ENCODE measurements at regions not wholly inside any gene's neighbourhood (a gene's known extent, or its start where the extent isn't known, plus 50 kb on each side); places are given as distances from the start of the nearest gene placed in this dataset.

DNA sequence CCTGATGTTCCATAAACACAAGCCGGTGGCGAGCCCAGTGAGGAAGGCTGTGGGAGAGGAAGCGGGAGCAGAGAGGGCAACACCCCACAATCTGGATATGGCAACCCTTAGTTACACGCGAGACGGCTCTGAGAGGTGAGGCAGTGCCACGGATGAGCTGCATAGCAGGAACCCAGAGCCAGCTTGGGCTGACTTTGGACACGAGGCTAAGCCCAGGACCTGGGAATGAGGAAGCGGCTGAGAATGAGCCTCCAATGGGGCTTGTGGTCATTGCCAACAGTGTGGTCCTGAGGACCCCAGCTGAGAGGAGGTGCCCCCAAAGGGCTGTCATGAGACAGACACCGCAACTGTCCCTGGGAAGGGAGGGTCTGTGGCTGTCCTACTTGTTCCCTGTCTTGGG, 160.0 kb upstream of the SMIM23 start:
- H2AFZ ChIP-seq (ENCODE audit: low read depth, low read length, severe bottlenecking) = no peak overlapping the region
- H3K36me3 ChIP-seq (ENCODE audit: low read length) = no peaks in the 10 kb centered on the region
- no peaks in the 10 kb centered on the region for H3K9me2 ChIP-seq (replicated peaks; ENCODE audit: insufficient read depth, low read length)
- no peak overlapping the region for H3K27ac ChIP-seq (ENCODE audit: low read depth, low read length)
- H3K79me2 ChIP-seq (ENCODE audit: insufficient read depth, low read length) = no peaks in the 10 kb centered on the region
- H3K9ac ChIP-seq (ENCODE audit: low read length) = no peak overlapping the region
- H3K4me3 ChIP-seq (ENCODE audit: insufficient read depth, low read length, poor library complexity, severe bottlenecking) = no peak overlapping the region
- no peak for TF ChIP-seq EZH2phosphoT487 (conservative IDR thresholded peaks at IDR 0.05; ENCODE audit: low read length)
- no peak for TF ChIP-seq CTCF (IDR thresholded peaks at IDR 0.05; ENCODE audit: insufficient read depth, low read length, poor library complexity, severe bottlenecking)
- no peaks in the 10 kb centered on the region for H3F3A ChIP-seq (ENCODE audit: insufficient read depth)
- no peaks in the 10 kb centered on the region for H3K27me3 ChIP-seq (ENCODE audit: low read length)
- no peaks in the 10 kb centered on the region for H4K20me1 ChIP-seq (ENCODE audit: low read depth, low read length)
- H3K9me3 ChIP-seq (ENCODE audit: insufficient read depth, low read length) = no peaks in the 10 kb centered on the region
- H3K4me2 ChIP-seq (ENCODE audit: low read depth, low read length, poor library complexity, severe bottlenecking) = no peak overlapping the region

- no peaks in the 10 kb centered on the region for H3K27me3 ChIP-seq (ENCODE audit: low read length)
- H3F3A ChIP-seq (ENCODE audit: insufficient read depth) = no peaks in the 10 kb centered on the region
- H4K20me1 ChIP-seq (ENCODE audit: low read depth, low read length) = no peaks in the 10 kb centered on the region
- no peak overlapping the region for H3K9ac ChIP-seq (ENCODE audit: low read length)
- TF ChIP-seq EZH2phosphoT487 (conservative IDR thresholded peaks at IDR 0.05; ENCODE audit: low read length) = no peak
- TF ChIP-seq CTCF (IDR thresholded peaks at IDR 0.05; ENCODE audit: insufficient read depth, low read length, poor library complexity, severe bottlenecking) = no peak
- no peaks in the 10 kb centered on the region for H3K9me3 ChIP-seq (ENCODE audit: insufficient read depth, low read length)
- H3K4me2 ChIP-seq (ENCODE audit: low read depth, low read length, poor library complexity, severe bottlenecking) = no peak overlapping the region
- H3K36me3 ChIP-seq (ENCODE audit: low read length) = no peaks in the 10 kb centered on the region
- H3K4me3 ChIP-seq (ENCODE audit: insufficient read depth, low read length, poor library complexity, severe bottlenecking) = no peak overlapping the region
- no peaks in the 10 kb centered on the region for H3K79me2 ChIP-seq (ENCODE audit: insufficient read depth, low read length)
- no peaks in the 10 kb centered on the region for H3K9me2 ChIP-seq (replicated peaks; ENCODE audit: insufficient read depth, low read length)
- H2AFZ ChIP-seq (ENCODE audit: low read depth, low read length, severe bottlenecking) = no peak overlapping the region
- H3K27ac ChIP-seq (ENCODE audit: low read depth, low read length) = no peak overlapping the region
These were observed 157.5 kb upstream of the SMIM23 start for GRCh38 chr5:171627936-171628632.

DNA sequence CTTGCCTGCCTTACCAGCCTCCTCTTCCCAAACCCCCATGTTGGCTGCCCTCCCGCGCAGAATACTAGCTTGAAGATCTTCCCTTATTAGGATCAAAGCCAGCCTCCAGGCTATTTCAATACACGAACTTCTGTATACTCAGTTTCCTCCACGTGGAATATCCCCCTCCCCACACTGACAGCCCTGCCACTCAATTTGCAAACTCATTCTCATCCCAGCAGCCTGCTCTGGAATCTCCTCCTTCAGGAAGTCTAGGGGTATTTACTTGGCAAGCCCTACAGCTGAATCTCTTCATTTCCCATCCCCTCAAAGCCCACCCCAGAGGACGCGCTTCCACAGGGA, 157.0 kb upstream of the SMIM23 start:
- H2AFZ ChIP-seq (ENCODE audit: low read depth, low read length, severe bottlenecking) = no peak overlapping the region
- no peak overlapping the region for H3K4me2 ChIP-seq (ENCODE audit: low read depth, low read length, poor library complexity, severe bottlenecking)
- H3K4me3 ChIP-seq (ENCODE audit: insufficient read depth, low read length, poor library complexity, severe bottlenecking) = no peak overlapping the region
- H3F3A ChIP-seq (ENCODE audit: insufficient read depth) = no peaks in the 10 kb centered on the region
- H3K9me2 ChIP-seq (replicated peaks; ENCODE audit: insufficient read depth, low read length) = no peaks in the 10 kb centered on the region
- no peaks in the 10 kb centered on the region for H4K20me1 ChIP-seq (ENCODE audit: low read depth, low read length)
- H3K79me2 ChIP-seq (ENCODE audit: insufficient read depth, low read length) = no peaks in the 10 kb centered on the region
- TF ChIP-seq CTCF (IDR thresholded peaks at IDR 0.05; ENCODE audit: insufficient read depth, low read length, poor library complexity, severe bottlenecking) (no peak), EZH2phosphoT487 (conservative IDR thresholded peaks at IDR 0.05; ENCODE audit: low read length) (no peak)
- H3K27ac ChIP-seq (ENCODE audit: low read depth, low read length) = no peak overlapping the region
- H3K9me3 ChIP-seq (ENCODE audit: insufficient read depth, low read length) = no peaks in the 10 kb centered on the region
- H3K27me3 ChIP-seq (ENCODE audit: low read length) = no peaks in the 10 kb centered on the region
- H3K36me3 ChIP-seq (ENCODE audit: low read length) = no peaks in the 10 kb centered on the region
- no peak overlapping the region for H3K9ac ChIP-seq (ENCODE audit: low read length)
